WTC11 (cell line): ENCODE measurements at regions not wholly inside any gene's neighbourhood (a gene's known extent, or its start where the extent isn't known, plus 50 kb on each side); places are given as distances from the start of the nearest gene placed in this dataset.

Experiments used
- CDX4 ChIP-seq: fragments of 250-450 bp; sonication (Bioruptor Pico); IDR thresholded peaks from 2 replicates; pipeline ENCODE4 v1.9.0; 2021; ENCODE audit warnings: moderate library complexity, mild to moderate bottlenecking, inconsistent platforms, borderline replicate concordance
- CTCF ChIP-seq: fragments of 200-600 bp; IDR thresholded peaks from 2 replicates; pipeline ENCODE4 v1.8.0; 2022; ENCODE audit warnings: antibody characterized with exemption
- E2F4 ChIP-seq: sonication (generic); formaldehyde crosslinking; IDR thresholded peaks from 2 replicates; pipeline ENCODE4 v1.8.1; 2022; ENCODE audit warnings: low read depth, mild to moderate bottlenecking, moderate library complexity, missing genetic modification reagents, borderline replicate concordance
- IRF1 ChIP-seq: sonication (generic); formaldehyde crosslinking; IDR thresholded peaks from 2 replicates; pipeline ENCODE4 v1.8.0; 2023; ENCODE audit warnings: missing genetic modification reagents
- JUN ChIP-seq: sonication (generic); formaldehyde crosslinking; IDR thresholded peaks from 2 replicates; pipeline ENCODE4 v1.8.0; 2023; ENCODE audit warnings: mild to moderate bottlenecking, missing genetic modification reagents
- MAX ChIP-seq: sonication (generic); formaldehyde crosslinking; IDR thresholded peaks from 2 replicates; pipeline ENCODE4 v1.8.0; 2022; ENCODE audit warnings: mild to moderate bottlenecking, missing genetic modification reagents
- NR3C1 ChIP-seq: sonication (generic); formaldehyde crosslinking; conservative IDR thresholded peaks from 2 replicates; pipeline ENCODE4 v1.8.1; 2023; ENCODE audit warnings: low read depth, mild to moderate bottlenecking, missing genetic modification reagents
- ZNF232 ChIP-seq: sonication (generic); formaldehyde crosslinking; IDR thresholded peaks from 2 replicates; pipeline ENCODE4 v1.8.0; 2022; ENCODE audit warnings: mild to moderate bottlenecking, missing genetic modification reagents
- ZNF512 ChIP-seq: sonication (generic); formaldehyde crosslinking; IDR thresholded peaks from 2 replicates; pipeline ENCODE4 v1.8.1; 2022; ENCODE audit warnings: missing genetic modification reagents, borderline replicate concordance
- ZSCAN18 ChIP-seq: fragments of 250-450 bp; sonication (Bioruptor Pico); IDR thresholded peaks from 2 replicates; pipeline ENCODE4 v2.1.2; 2022; ENCODE audit warnings: mild to moderate bottlenecking, moderate library complexity

GRCh38 chr18:78792736-78793135 is 186.9 kb upstream of the SALL3 start:
- no peak for TF ChIP-seq ZNF512 (CRISPR knock-in tag)
- no peak for TF ChIP-seq ZNF232
- no peak for TF ChIP-seq CTCF
- no peak for TF ChIP-seq CDX4 (CRISPR knock-in tag)
- no peak for TF ChIP-seq IRF1 (CRISPR knock-in tag)
- TF ChIP-seq ZSCAN18 (CRISPR knock-in tag), result no peak
- no peak for TF ChIP-seq MAX (CRISPR knock-in tag)
- no peak for TF ChIP-seq E2F4
- TF ChIP-seq NR3C1 (CRISPR knock-in tag), result no peak
- TF ChIP-seq JUN (CRISPR knock-in tag), result no peak
